MV-4-11 (cell line): ENCODE measurements at regions not wholly inside any gene's neighbourhood (a gene's known extent, or its start where the extent isn't known, plus 50 kb on each side); places are given as distances from the start of the nearest gene placed in this dataset.
A peak's percentile ranks its signal among the peaks of the same experiment; 100 is the strongest.
"Not testable (repeated sequence)": the region's sequence is repeated elsewhere in the genome, so short reads cannot be mapped to it uniquely, and the experiment has no call there.

ENCODE experiments used
- DNase-seq: peaks from one replicate; lab custom pipeline; 2025; lab: John Stamatoyannopoulos, UW

GRCh38 chr11:92607969-92608722 lies 361.3 kb upstream of the MTNR1B start:
- DNase-seq, result no peak

DNA sequence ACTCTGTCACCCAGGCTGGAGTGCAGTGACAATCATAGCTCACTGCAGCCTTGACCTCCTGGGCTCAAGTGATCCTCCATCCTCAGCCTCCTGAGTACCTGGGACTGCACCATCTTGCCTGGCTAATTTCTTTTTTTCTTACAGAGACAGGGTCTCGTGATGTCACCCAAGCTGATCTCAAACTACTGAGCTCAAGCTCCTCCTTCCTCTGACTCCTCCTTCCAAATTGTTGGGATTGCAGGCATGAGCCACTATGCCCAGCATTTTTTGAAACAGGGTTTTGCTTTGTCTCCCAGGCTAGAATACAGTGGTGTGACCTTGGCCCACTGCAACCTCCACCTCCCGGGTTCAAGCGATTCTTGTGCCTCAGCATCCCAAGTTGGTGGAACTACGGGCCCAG lies 358.3 kb upstream of the MTNR1B start:
- no peak for DNase-seq

- DNase-seq, result not testable (repeated sequence)
These were observed 351.4 kb upstream of the MTNR1B start for GRCh38 chr11:92618020-92618419.

GRCh38 chr11:92623055-92623454 lies 346.4 kb upstream of the MTNR1B start:
- no peak for DNase-seq

GRCh38 chr11:92625894-92626293 lies 343.6 kb upstream of the MTNR1B start:
- no peak for DNase-seq

- DNase-seq, result no peak
These were observed 342.8 kb upstream of the MTNR1B start for GRCh38 chr11:92626624-92627023.

GRCh38 chr11:92627615-92628256 lies 341.7 kb upstream of the MTNR1B start:
- DNase-seq, result no peak

GRCh38 chr11:92628401-92629292 lies 340.8 kb upstream of the MTNR1B start:
- peak; percentile 29 for DNase-seq

DNA sequence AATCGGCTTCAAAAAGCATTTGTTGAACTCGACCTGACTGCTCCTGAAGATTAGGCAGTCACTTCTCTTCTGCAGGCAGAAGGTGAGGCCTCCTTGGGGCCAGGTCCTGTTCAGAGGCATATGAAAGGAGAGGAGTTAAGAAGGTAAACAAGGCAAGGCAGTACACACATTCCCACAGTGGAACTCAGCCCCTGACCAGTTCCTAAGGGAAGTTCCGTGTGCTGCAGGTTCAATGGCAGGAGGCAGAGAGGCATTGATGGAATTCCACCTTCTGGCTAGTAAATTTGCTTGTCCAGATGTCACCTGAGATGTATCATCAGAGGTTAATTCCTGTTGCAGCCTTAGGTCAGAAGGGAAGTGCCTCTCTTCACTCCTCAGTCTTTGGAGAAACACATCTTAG lies 337.0 kb upstream of the MTNR1B start:
- no peak for DNase-seq

- no peak for DNase-seq
These were observed 335.6 kb upstream of the MTNR1B start for GRCh38 chr11:92633820-92634219.

DNA sequence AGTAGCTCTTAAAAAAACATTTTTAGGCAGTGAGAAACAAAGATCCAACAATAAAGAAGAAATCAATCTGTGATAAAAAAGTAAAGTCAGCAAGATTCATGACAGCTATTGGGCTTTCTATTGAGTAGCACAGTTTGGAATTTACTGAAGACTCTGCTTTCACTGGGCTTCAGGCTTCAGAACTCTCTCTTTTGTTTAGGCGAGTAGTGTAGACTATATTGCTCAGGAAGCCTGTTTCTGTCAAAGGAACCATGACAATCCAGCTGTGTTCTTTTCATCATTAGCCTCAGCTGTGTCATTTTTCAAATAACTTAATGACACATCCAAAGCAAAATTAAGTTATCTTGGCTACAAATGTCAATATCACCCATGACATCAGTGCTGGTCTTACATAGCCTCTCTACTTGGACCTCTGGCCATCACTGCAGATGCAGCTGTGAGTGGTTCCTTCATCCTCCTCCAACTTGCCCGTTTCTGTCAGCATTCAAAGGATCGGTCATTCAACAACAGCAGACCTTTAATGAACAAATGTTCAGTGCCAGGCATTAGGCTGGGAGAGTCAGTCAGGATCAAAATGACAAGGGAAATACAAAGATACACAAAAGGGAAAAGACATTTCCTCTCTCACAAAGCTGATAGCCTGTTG lies 332.8 kb upstream of the MTNR1B start:
- DNase-seq, result no peak

DNA sequence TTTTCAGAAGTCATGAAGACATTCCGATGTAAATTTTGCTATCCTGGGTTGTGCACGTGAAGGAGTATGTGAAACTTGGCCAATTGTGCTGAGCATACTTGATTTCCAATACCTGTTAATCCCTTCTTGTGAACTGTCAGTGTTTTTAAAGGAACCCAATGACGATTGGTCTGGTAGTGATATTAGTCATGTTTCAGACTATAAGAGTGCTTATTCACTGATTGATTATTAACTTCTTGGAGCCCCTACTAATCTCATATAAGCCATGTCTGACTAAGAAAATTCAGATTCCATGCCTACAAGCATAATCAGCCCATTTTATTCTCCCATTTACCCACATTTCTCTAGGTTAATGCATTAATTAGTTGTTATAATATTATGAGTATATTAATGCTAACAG lies 330.8 kb upstream of the MTNR1B start:
- no peak for DNase-seq

DNA sequence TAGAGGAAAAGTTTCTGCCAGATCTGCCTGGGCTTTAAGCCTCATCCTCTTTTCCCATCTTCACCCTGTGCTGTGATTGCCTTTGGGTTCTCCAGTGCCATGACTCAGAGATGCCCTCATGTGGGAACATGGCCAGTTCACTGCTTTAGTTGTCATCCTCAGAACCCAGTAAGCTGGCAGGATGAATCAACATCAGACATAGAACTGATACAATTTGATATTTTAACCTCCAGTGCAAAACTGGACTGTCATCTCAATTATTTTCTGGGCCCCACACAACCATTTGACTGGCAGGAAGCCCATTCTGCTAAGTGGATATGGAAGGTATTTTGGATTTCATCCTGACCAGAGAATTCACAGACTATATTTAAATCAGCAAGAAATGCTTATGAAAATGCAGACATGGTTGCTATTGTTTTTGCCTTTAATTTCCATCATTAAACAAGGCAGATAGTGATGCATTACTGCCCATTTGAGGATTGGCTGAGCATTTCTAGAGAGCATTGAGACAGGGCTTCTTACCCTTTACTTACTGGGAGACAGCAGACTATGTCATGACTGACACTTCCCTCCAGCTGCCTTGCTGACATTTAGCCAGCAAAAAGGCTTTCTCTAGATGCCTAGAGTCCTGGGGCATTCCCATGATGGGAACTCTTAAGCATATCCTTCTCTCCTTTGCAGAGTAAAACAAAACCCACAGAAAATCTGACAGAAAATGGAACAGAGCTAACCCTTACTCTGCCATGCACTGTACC lies 327.1 kb upstream of the MTNR1B start:
- DNase-seq, result no peak

- no peak for DNase-seq
These were observed 325.6 kb upstream of the MTNR1B start for GRCh38 chr11:92643827-92644226.

- no peak for DNase-seq
These were observed 324.6 kb upstream of the MTNR1B start for GRCh38 chr11:92644595-92645445.

GRCh38 chr11:92651159-92651558 lies 318.3 kb upstream of the MTNR1B start:
- no peak for DNase-seq

- no peak for DNase-seq
These were observed 316.0 kb upstream of the MTNR1B start for GRCh38 chr11:92653454-92653853.

- DNase-seq, result no peak
These were observed 312.7 kb upstream of the MTNR1B start for GRCh38 chr11:92656783-92657182.

GRCh38 chr11:92657226-92657625 lies 312.2 kb upstream of the MTNR1B start:
- no peak for DNase-seq

- no peak for DNase-seq
These were observed 310.7 kb upstream of the MTNR1B start for GRCh38 chr11:92658733-92659132.

DNA sequence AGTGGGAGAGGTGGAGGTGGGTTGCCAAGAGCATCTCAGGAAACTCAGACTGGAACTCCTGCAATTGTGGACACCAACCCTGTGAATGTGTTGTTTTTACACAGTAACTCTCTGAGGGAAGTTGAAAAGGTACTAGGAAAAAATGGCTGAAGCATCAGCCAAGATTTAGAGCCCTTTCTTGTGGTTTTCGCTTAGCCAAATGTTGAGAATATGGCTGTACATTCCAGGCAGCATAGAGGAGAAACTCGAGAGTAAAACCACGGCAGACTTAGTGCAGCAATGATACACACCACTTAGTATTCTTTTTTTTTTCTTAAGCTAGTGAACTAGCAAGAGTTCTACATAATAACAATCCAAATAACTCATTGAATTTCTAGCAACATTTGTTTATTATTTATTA lies 309.7 kb upstream of the MTNR1B start:
- no peak for DNase-seq
